PC-9 (cell line): ENCODE measurements at regions not wholly inside any gene's neighbourhood (a gene's known extent, or its start where the extent isn't known, plus 50 kb on each side); places are given as distances from the start of the nearest gene placed in this dataset.

Experiments used
- BruUV-seq: library from RNA; stranded (reverse); fragments of 400-500 nt; replicated peaks from 2 replicates; lab custom pipeline; 2021; lab: Mats Ljungman, UMichigan
- CTCF ChIA-PET: fragments of 300-600 bp; sonication (Branson Sonifier 250); formaldehyde crosslinking; loops from one replicate; lab custom pipeline; 2022; ENCODE audit warnings: antibody characterized with exemption; lab: Charles Lee
- POLR2A ChIA-PET: fragments of 300-600 bp; sonication (Branson Sonifier 250); formaldehyde crosslinking; loops from one replicate; lab custom pipeline; 2022; ENCODE audit warnings: antibody characterized with exemption; ENCODE audit not compliant: unreplicated experiment; lab: Charles Lee
- DNase-seq, 2 experiments: peaks; one replicate each; pipeline versions ENCODE4 v3.0.0 to v3.0.0-alpha.2; 2015 to 2022; ENCODE audit warnings: mixed read lengths in 1 of 2
- H2AFZ ChIP-seq: fragments of 200-600 bp; sonication (generic); 2 replicates; pipeline ENCODE4 v1.8.1; 2017; ENCODE audit warnings: antibody characterized with exemption
- H3F3A ChIP-seq: fragments of 200-600 bp; sonication (generic); 2 replicates; pipeline ENCODE4 v1.8.1; 2017; ENCODE audit warnings: antibody characterized with exemption, mild to moderate bottlenecking, low read depth; ENCODE audit not compliant: insufficient read depth
- H3K27ac ChIP-seq: fragments of 200-600 bp; sonication (generic); 2 replicates; pipeline ENCODE4 v1.6.1; 2016; ENCODE audit warnings: mixed run types
- H3K27me3 ChIP-seq: fragments of 200-600 bp; sonication (generic); 2 replicates; pipeline ENCODE4 v1.6.1; 2016; ENCODE audit warnings: low read depth, mixed run types; ENCODE audit not compliant: insufficient read depth
- H3K36me3 ChIP-seq: fragments of 200-600 bp; sonication (generic); 2 replicates; pipeline ENCODE4 v1.6.1; 2016; ENCODE audit warnings: low read depth, mixed run types
- H3K4me1 ChIP-seq: fragments of 200-600 bp; sonication (generic); replicated peaks from 2 replicates; pipeline ENCODE4 v1.6.1; 2016; ENCODE audit warnings: mixed run types; ENCODE audit not compliant: insufficient read depth
- H3K4me2 ChIP-seq: fragments of 200-600 bp; sonication (generic); 2 replicates; pipeline ENCODE4 v1.6.1; 2017; ENCODE audit warnings: mixed run types
- H3K4me3 ChIP-seq: fragments of 200-600 bp; sonication (generic); 2 replicates; pipeline ENCODE4 v1.6.1; 2016; ENCODE audit warnings: mixed run types
- H3K79me2 ChIP-seq: fragments of 200-600 bp; sonication (generic); 2 replicates; pipeline ENCODE4 v1.6.1; 2017; ENCODE audit warnings: low read depth, mixed run types
- H3K9me2 ChIP-seq: fragments of 200-600 bp; sonication (generic); 2 replicates; pipeline ENCODE4 v1.8.1; 2017; ENCODE audit warnings: mild to moderate bottlenecking; ENCODE audit not compliant: insufficient read depth
- H3K9me3 ChIP-seq: fragments of 200-600 bp; sonication (generic); 2 replicates; pipeline ENCODE4 v1.8.1; 2016; ENCODE audit warnings: low read depth; ENCODE audit not compliant: insufficient read depth
- H4K20me1 ChIP-seq: fragments of 200-600 bp; sonication (generic); 2 replicates; pipeline ENCODE4 v1.8.1; 2017; ENCODE audit not compliant: insufficient read depth
- EZH2 ChIP-seq: fragments of 200-600 bp; sonication (generic); IDR thresholded peaks from 2 replicates; pipeline ENCODE4 v1.8.0; 2017; ENCODE audit warnings: antibody characterized with exemption, low read depth
- intact Hi-C: fragments of 100-400 bp; cut with micrococcal nuclease; formaldehyde crosslinking; loops from one replicate; pipeline ENCODE4 v1.10.0; 2022; ENCODE audit not compliant: unreplicated experiment
- TF ChIP-seq, protein P1 (sequence below): fragments of 200-600 bp; sonication (generic); conservative IDR thresholded peaks from 2 replicates; pipeline ENCODE4 v1.6.1; 2017; ENCODE audit warnings: mixed run types, antibody characterized with exemption, mild to moderate bottlenecking, moderate library complexity

GRCh38 chr4:177108708-177109107 is 201.0 kb upstream of the NEIL3 start:
- Histone ChIP-seq H3K4me3 (no peak overlapping the region), H3K4me2 (no peak overlapping the region), H4K20me1 (no peaks in the 10 kb centered on the region), H3K4me1 (no peaks in the 10 kb centered on the region), H3K9me2 (no peaks in the 10 kb centered on the region), H3K79me2 (no peaks in the 10 kb centered on the region), H2AFZ (no peak overlapping the region), H3K27me3 (no peaks in the 10 kb centered on the region), H3K27ac (no peak overlapping the region), H3K9me3 (no peaks in the 10 kb centered on the region), H3F3A (no peaks in the 10 kb centered on the region), H3K36me3 (no peaks in the 10 kb centered on the region)
- intact Hi-C loops: no loop called here
- POLR2A ChIA-PET: no interaction called here
- DNase-seq: no peak
- CTCF ChIA-PET: no interaction called here
- no TSS peak for BruUV-seq
- no peak for TF ChIP-seq EZH2
- TF ChIP-seq, protein P1, sequence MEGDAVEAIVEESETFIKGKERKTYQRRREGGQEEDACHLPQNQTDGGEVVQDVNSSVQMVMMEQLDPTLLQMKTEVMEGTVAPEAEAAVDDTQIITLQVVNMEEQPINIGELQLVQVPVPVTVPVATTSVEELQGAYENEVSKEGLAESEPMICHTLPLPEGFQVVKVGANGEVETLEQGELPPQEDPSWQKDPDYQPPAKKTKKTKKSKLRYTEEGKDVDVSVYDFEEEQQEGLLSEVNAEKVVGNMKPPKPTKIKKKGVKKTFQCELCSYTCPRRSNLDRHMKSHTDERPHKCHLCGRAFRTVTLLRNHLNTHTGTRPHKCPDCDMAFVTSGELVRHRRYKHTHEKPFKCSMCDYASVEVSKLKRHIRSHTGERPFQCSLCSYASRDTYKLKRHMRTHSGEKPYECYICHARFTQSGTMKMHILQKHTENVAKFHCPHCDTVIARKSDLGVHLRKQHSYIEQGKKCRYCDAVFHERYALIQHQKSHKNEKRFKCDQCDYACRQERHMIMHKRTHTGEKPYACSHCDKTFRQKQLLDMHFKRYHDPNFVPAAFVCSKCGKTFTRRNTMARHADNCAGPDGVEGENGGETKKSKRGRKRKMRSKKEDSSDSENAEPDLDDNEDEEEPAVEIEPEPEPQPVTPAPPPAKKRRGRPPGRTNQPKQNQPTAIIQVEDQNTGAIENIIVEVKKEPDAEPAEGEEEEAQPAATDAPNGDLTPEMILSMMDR: 0 out of 2 replicates have a peak, but pooled peaks have one; percentile 39

GRCh38 chr4:177109769-177110168 is 199.9 kb upstream of the NEIL3 start:
- no peaks in the 10 kb centered on the region for H3K27me3 ChIP-seq
- intact Hi-C loops: no loop called here
- CTCF ChIA-PET: interaction anchor here (0.7 kb wide), 1 partner anchor 17 kb away, joined by 14 read pairs; no protein-coding TSS in a partner anchor
- no TSS peak for BruUV-seq
- no peaks in the 10 kb centered on the region for H3K9me3 ChIP-seq
- no peaks in the 10 kb centered on the region for H3K9me2 ChIP-seq
- DNase-seq: no peak
- no peak overlapping the region for H3K4me3 ChIP-seq
- no peaks in the 10 kb centered on the region for H3K79me2 ChIP-seq
- H3K4me1 ChIP-seq: no peaks in the 10 kb centered on the region
- no peak overlapping the region for H3K4me2 ChIP-seq
- no peak for TF ChIP-seq EZH2
- TF ChIP-seq, protein P1: no peak
- no peaks in the 10 kb centered on the region for H3F3A ChIP-seq
- H4K20me1 ChIP-seq: no peaks in the 10 kb centered on the region
- POLR2A ChIA-PET: no interaction called here
- H2AFZ ChIP-seq: no peak overlapping the region
- H3K27ac ChIP-seq: no peak overlapping the region
- H3K36me3 ChIP-seq: no peaks in the 10 kb centered on the region

GRCh38 chr4:177116161-177116560 is 193.5 kb upstream of the NEIL3 start:
- Histone ChIP-seq H2AFZ (no peak overlapping the region), H3K27ac (no peak overlapping the region), H3K4me2 (no peak overlapping the region), H3K9me3 (no peaks in the 10 kb centered on the region), H3K27me3 (no peaks in the 10 kb centered on the region), H3K4me3 (no peak overlapping the region), H4K20me1 (no peaks in the 10 kb centered on the region), H3K4me1 (no peaks in the 10 kb centered on the region), H3F3A (no peaks in the 10 kb centered on the region), H3K9me2 (no peaks in the 10 kb centered on the region), H3K79me2 (no peaks in the 10 kb centered on the region), H3K36me3 (no peaks in the 10 kb centered on the region)
- no TSS peak for BruUV-seq
- no peak for DNase-seq
- no peak for TF ChIP-seq EZH2
- TF ChIP-seq, protein P1: no peak
- CTCF ChIA-PET: no interaction called here
- intact Hi-C loops: no loop called here
- POLR2A ChIA-PET: no interaction called here
